ENCODE measurements at regions not wholly inside any gene's neighbourhood (a gene's known extent, or its start where the extent isn't known, plus 50 kb on each side); places are given as distances from the start of the nearest gene placed in this dataset.

GRCh38 chr1:200248541-200248940 lies 161.3 kb downstream of the ZNF281 start:
- no peak for DNase-seq

- DNase-seq: no peak
These were observed 162.3 kb downstream of the ZNF281 start for GRCh38 chr1:200247518-200247917.

- DNase-seq: no peak
These were observed 164.4 kb downstream of the ZNF281 start for GRCh38 chr1:200245473-200245872.

- no peak for DNase-seq
These were observed 166.8 kb downstream of the ZNF281 start for GRCh38 chr1:200243042-200243437.

- DNase-seq: no peak
These were observed 167.5 kb downstream of the ZNF281 start for GRCh38 chr1:200242110-200243041.

GRCh38 chr1:200240656-200241055 lies 169.2 kb downstream of the ZNF281 start:
- peak in 1 of 2 donors; percentile 14 for DNase-seq

GRCh38 chr1:200238311-200238710 lies 171.5 kb downstream of the ZNF281 start:
- no peak for DNase-seq

GRCh38 chr1:200237066-200237465 lies 172.8 kb downstream of the ZNF281 start:
- DNase-seq: no peak

- no peak for DNase-seq
These were observed 174.9 kb downstream of the ZNF281 start for GRCh38 chr1:200234938-200235337.

GRCh38 chr1:200233393-200233792 lies 176.4 kb downstream of the ZNF281 start:
- DNase-seq: no peak

GRCh38 chr1:200231787-200232231 lies 178.0 kb downstream of the ZNF281 start:
- no peak for DNase-seq

GRCh38 chr1:200230671-200231070 lies 179.2 kb downstream of the ZNF281 start:
- no peak for DNase-seq

GRCh38 chr1:200228486-200228885 lies 181.3 kb downstream of the ZNF281 start:
- no peak for DNase-seq

- DNase-seq: no peak
These were observed 181.8 kb downstream of the ZNF281 start for GRCh38 chr1:200228081-200228480.

All from stimulated activated CD4-positive, alpha-beta T cell treated with anti-CD3 and anti-CD28 coated beads, Interleukin-2, amount 100 ng/mL, for 24 hours (primary cell).